ENCODE measurements at regions not wholly inside any gene's neighbourhood (a gene's known extent, or its start where the extent isn't known, plus 50 kb on each side); places are given as distances from the start of the nearest gene placed in this dataset.
A peak's percentile ranks its signal among the peaks of the same experiment; 100 is the strongest.

DNA sequence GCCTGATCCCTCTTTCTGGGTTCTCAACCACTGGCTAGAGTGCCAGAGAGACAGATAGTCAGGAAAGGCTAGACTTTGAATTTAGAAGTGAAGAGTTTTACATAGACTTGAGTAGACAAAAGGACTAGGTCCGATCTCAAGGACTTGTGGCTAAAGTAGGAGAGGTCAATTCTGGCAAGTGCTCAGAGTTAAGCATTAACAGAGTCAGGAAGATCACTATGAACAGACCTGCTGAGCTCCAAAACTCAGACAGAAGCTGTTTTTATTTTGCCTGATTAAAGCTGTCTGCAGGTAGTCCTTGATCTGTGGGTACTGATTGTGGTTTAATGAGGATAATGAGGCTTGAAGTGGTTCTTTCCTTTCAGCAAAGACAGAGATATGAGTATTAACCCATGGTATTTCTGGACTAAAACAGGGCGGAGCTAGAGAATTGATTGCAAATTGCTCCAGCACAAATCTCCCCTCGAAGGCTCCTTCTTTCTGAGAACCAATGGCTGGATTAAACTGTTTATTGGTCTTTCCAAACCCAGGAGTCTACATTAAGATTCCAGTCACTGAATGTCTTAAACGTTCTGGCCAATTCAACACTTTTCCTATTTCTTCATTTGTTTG lies 423.2 kb downstream of the IPMK start:
- WGBS (ENCODE audit: insufficient coverage, low coverage, low lambda C conversion rate, missing lambda C conversion rate): 24% methylated on average over 4 of the region's 4 CpGs
- peak; percentile 92 to 98 (median 95) for ATAC-seq
- intact Hi-C loops (cut with DNase I): no loop called here

DNA sequence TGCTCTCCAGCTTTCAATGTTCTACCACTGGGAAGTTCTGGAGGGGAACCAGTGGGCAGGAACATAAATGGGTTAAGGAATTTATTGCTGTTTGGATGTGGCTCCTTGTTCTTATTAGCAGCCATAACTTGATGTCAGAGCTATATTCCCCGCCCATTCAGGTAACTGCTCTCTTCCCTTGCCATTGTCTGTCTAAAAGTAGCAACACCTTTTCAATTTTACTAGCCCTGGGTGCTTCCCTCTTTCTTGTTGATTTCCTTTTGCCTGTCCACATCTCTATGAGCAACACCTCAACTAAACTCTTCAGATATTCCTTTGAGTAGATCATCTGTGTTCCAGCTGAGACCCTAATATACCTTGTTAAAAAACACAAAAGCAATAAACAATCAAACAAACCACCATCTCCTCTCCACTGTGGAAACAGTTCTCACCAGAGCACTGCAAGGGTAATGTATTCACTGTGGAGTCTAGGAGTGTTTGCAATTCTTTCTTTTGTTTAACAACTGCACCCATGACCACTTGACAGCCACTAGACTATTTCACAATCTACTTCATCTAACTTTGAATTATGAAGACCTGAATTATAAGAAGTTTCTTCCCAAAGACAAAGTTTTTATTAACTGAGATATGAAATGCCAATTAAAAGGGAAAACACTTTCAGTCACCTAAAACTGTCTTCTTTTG lies 436.7 kb downstream of the IPMK start:
- Histone ChIP-seq H3K9me3 (no peaks in the 10 kb centered on the region), H3K4me1 (no peaks in the 10 kb centered on the region), H3K27ac (no peak overlapping the region), H3K27me3 (no peaks in the 10 kb centered on the region), H3K36me3 (no peaks in the 10 kb centered on the region), H3K4me3 (no peak overlapping the region)
- TF ChIP-seq, protein P1, sequence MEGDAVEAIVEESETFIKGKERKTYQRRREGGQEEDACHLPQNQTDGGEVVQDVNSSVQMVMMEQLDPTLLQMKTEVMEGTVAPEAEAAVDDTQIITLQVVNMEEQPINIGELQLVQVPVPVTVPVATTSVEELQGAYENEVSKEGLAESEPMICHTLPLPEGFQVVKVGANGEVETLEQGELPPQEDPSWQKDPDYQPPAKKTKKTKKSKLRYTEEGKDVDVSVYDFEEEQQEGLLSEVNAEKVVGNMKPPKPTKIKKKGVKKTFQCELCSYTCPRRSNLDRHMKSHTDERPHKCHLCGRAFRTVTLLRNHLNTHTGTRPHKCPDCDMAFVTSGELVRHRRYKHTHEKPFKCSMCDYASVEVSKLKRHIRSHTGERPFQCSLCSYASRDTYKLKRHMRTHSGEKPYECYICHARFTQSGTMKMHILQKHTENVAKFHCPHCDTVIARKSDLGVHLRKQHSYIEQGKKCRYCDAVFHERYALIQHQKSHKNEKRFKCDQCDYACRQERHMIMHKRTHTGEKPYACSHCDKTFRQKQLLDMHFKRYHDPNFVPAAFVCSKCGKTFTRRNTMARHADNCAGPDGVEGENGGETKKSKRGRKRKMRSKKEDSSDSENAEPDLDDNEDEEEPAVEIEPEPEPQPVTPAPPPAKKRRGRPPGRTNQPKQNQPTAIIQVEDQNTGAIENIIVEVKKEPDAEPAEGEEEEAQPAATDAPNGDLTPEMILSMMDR (IDR thresholded peaks at IDR 0.05): no peak
- TF ChIP-seq POLR2A (IDR thresholded peaks at IDR 0.05): no peak
- ATAC-seq: no peak
- intact Hi-C loops (cut with DNase I): no loop called here
- no peak for DNase-seq
- WGBS (ENCODE audit: insufficient coverage, low coverage, low lambda C conversion rate, missing lambda C conversion rate): 30% methylated on average over 1 of the region's 1 CpG

More for the DNA sequence above, 423.2 kb downstream of the IPMK start:
- no peak for DNase-seq
- Histone ChIP-seq H3K4me3 (peak overlapping the region in 1 of 3 donors; percentile 11), H3K9me3 (no peaks in the 10 kb centered on the region), H3K27me3 (no peaks in the 10 kb centered on the region), H3K36me3 (no peaks in the 10 kb centered on the region), H3K4me1 (peaks cover 0 to 6% (median 0%) of the 10 kb centered on the region in 4 donors), H3K27ac (no peak overlapping the region)
- TF ChIP-seq, protein P1 (IDR thresholded peaks at IDR 0.05): no peak
- no peak for TF ChIP-seq POLR2A (IDR thresholded peaks at IDR 0.05)

DNA sequence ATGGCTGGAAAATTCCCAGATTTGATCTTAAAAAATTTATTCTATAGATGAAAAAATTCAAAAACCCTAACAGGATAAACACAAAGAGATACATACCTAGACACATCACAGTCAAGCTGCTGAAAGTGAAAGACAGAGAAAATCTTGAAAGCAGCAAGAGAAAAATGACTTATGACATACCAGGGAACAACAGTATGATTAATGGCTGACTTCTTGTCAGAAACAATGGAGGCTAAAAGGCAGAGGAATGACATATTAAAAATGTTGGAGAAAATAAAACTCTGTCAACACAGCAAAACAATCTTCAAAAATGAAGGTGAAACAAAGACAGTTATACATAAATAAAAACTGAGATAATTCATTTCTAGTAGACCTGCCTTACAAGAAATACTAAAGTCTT lies 442.7 kb downstream of the IPMK start:
- ATAC-seq (no peak), DNase-seq (no peak)
- TF ChIP-seq, protein P1 (IDR thresholded peaks at IDR 0.05): no peak
- no peak for TF ChIP-seq POLR2A (IDR thresholded peaks at IDR 0.05)
- H3K4me3 ChIP-seq: no peak overlapping the region
- no peaks in the 10 kb centered on the region for H3K36me3 ChIP-seq
- H3K27me3 ChIP-seq: no peaks in the 10 kb centered on the region
- H3K27ac ChIP-seq: no peak overlapping the region
- peaks cover 0 to 8% (median 0%) of the 10 kb centered on the region in 4 donors for H3K4me1 ChIP-seq
- no peaks in the 10 kb centered on the region for H3K9me3 ChIP-seq
- intact Hi-C loops (cut with DNase I): no loop called here

DNA sequence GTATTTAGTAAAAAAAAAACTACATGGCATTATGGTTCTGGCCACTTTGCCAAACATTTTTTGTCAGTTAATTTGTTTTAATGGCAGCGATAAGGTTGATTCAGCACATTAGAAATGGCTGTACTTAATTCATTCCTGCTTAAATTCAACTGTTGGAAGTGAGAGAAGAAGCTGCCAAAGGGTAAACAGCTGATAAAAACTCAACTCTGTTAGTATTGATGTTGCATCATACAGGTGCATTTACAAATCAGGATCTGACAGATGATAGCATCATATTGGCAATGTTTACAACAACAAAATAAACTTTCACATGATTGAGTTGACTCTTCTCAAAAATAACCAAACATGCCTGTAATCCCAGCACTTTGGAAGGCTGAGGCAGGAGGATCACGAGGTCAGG lies 444.3 kb downstream of the IPMK start:
- ATAC-seq (peak; percentile 88 to 98 (median 94)), DNase-seq (no peak)
- H3K4me3 ChIP-seq: no peak overlapping the region
- no peaks in the 10 kb centered on the region for H3K9me3 ChIP-seq
- intact Hi-C loops (cut with DNase I): no loop called here
- no peaks in the 10 kb centered on the region for H3K36me3 ChIP-seq
- TF ChIP-seq, protein P1 (IDR thresholded peaks at IDR 0.05): no peak
- no peak for TF ChIP-seq POLR2A (IDR thresholded peaks at IDR 0.05)
- WGBS (ENCODE audit: insufficient coverage, low coverage, low lambda C conversion rate, missing lambda C conversion rate): 27% methylated on average over 2 of the region's 2 CpGs
- peak overlapping the region in 1 of 3 donors; percentile 42 for H3K27ac ChIP-seq
- H3K27me3 ChIP-seq: no peaks in the 10 kb centered on the region
- peaks cover 0 to 8% (median 0%) of the 10 kb centered on the region in 4 donors for H3K4me1 ChIP-seq
